Panc1 (cell line): ENCODE measurements at regions not wholly inside any gene's neighbourhood (a gene's known extent, or its start where the extent isn't known, plus 50 kb on each side); places are given as distances from the start of the nearest gene placed in this dataset.

ENCODE experiments used
- ATAC-seq: fragments of 200-7000 bp; cut with Tn5 transposase; 2 replicates; pipeline ENCODE4 v1.9.1; 2020; ENCODE audit warnings: mild to moderate bottlenecking, moderate library complexity
- BruUV-seq: library from RNA; stranded (reverse); fragments of 400-500 nt; replicated peaks from 2 replicates; lab custom pipeline; 2021; lab: Mats Ljungman, UMichigan
- CTCF ChIA-PET: fragments of 300-600 bp; sonication (Branson Sonifier 250); formaldehyde crosslinking; loops from one replicate; lab custom pipeline; 2022; ENCODE audit warnings: antibody characterized with exemption; lab: Charles Lee
- POLR2A ChIA-PET: fragments of 300-600 bp; sonication (Branson Sonifier 250); formaldehyde crosslinking; loops from one replicate; lab custom pipeline; 2022; ENCODE audit warnings: antibody characterized with exemption; lab: Charles Lee
- DNase-seq: peaks from one replicate; pipeline ENCODE4 v3.0.0-alpha.2; 2010; ENCODE audit warnings: low read depth, low spot score
- H3K27ac ChIP-seq: 2 replicates; pipeline ENCODE4 v1.5.1; 2011; ENCODE audit warnings: mild to moderate bottlenecking, low read length, inconsistent platforms
- H3K27me3 ChIP-seq: fragments of 200-500 bp; sonication (Bioruptor generic); 2 replicates; pipeline ENCODE4 v1.6.0; 2014; ENCODE audit warnings: low read length, inconsistent platforms; ENCODE audit not compliant: control insufficient read depth, insufficient read depth
- H3K36me3 ChIP-seq: fragments of 200-500 bp; sonication (Bioruptor generic); 2 replicates; pipeline ENCODE4 v1.5.1; 2014; ENCODE audit warnings: inconsistent platforms, mild to moderate bottlenecking, low read length, moderate library complexity; ENCODE audit not compliant: control insufficient read depth, insufficient read depth
- H3K4me1 ChIP-seq: 2 replicates; pipeline ENCODE4 v1.5.1; 2011; ENCODE audit warnings: inconsistent platforms, mild to moderate bottlenecking, low read length, moderate library complexity; ENCODE audit not compliant: control insufficient read depth, insufficient read depth
- H3K4me3 ChIP-seq, 2 experiments: 2 replicates each; pipeline ENCODE4 v1.5.1; 2011 to 2012; ENCODE audit warnings: low read depth in 2 of 2, low read length in 2 of 2, mild to moderate bottlenecking in 2 of 2, inconsistent platforms in 1 of 2, moderate library complexity in 1 of 2
- H3K9me3 ChIP-seq: fragments of 200-500 bp; sonication (Bioruptor generic); 2 replicates; pipeline ENCODE4 v1.5.1; 2014; ENCODE audit warnings: low read depth, mild to moderate bottlenecking, inconsistent platforms, low read length, moderate library complexity; ENCODE audit not compliant: control insufficient read depth, insufficient read depth
- CTCF ChIP-seq: fragments of 450-650 bp; IDR thresholded peaks from 2 replicates; pipeline ENCODE4 v1.5.1; 2017; ENCODE audit warnings: mild to moderate bottlenecking
- POLR2AphosphoS5 ChIP-seq: IDR thresholded peaks from 2 replicates; pipeline ENCODE4 v1.6.1; 2012; ENCODE audit warnings: mild to moderate bottlenecking, low read depth, low read length, moderate library complexity
- REST ChIP-seq, 2 experiments: IDR thresholded peaks; 2 replicates each; pipeline ENCODE4 v1.6.1; 2011 to 2012; ENCODE audit warnings: low read depth in 2 of 2, control low read depth in 1 of 2, low read length in 1 of 2, mild to moderate bottlenecking in 1 of 2, moderate library complexity in 1 of 2; ENCODE audit not compliant: insufficient read depth in 1 of 2
- SIN3A ChIP-seq: IDR thresholded peaks from 2 replicates; pipeline ENCODE4 v1.6.1; 2012; ENCODE audit warnings: low read depth, mild to moderate bottlenecking, low read length, moderate library complexity, borderline replicate concordance; ENCODE audit not compliant: insufficient read depth
- TCF7L2 ChIP-seq: IDR thresholded peaks from 2 replicates; pipeline ENCODE4 v1.6.1; 2011; ENCODE audit warnings: mild to moderate bottlenecking, low read depth, low read length, inconsistent platforms
- in situ Hi-C: cut with HindIII; loops from 2 replicates; pipeline ENCODE4 v1.10.0; 2016; ENCODE audit warnings: low sequenced_read_pairs, low pct_unique_long_range_greater_than_20kb
- intact Hi-C: fragments of 100-400 bp; cut with micrococcal nuclease; formaldehyde crosslinking; loops from one replicate; pipeline ENCODE4 v1.10.0; 2022; ENCODE audit not compliant: unreplicated experiment

DNA sequence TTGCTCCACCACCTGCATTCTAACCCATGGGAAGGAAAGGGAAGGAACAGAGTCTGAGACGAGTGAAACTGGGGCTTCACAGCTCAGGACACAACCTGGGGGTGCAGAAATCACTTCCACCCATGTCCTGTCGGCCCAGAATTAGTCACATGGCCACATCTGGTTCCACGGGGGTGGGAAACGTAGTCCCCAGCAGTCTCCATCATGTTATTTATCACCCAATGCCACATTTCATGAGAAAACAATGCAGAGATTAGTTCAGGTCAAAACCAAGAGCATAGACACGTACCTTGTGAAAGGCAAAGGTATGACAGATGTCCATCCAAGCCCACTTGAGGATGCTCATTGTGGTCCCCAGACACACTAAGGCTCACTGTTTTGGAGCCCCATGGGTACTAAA is 125.1 kb downstream of the MED10 start:
- POLR2A ChIA-PET = no interaction called here

GRCh38 chr5:6252581-6252980 is 125.8 kb downstream of the MED10 start:
- Histone ChIP-seq H3K4me1 (no peaks in the 10 kb centered on the region), H3K27ac (no peak overlapping the region), H3K4me3 (no peak overlapping the region), H3K9me3 (no peaks in the 10 kb centered on the region), H3K27me3 (peaks cover 5% of the 10 kb centered on the region), H3K36me3 (no peaks in the 10 kb centered on the region)
- intact Hi-C loops = no loop called here
- no peak for DNase-seq
- no peak for ATAC-seq
- BruUV-seq = no TSS peak
- CTCF ChIA-PET = no interaction called here
- in situ Hi-C loops = no loop called here
- TF ChIP-seq SIN3A (no peak), TCF7L2 (no peak), CTCF (no peak), POLR2AphosphoS5 (no peak), REST (IDR thresholded peaks at IDR 0.05; ENCODE audit: insufficient read depth in 1 of 2, low read depth in 2 of 2, low read length in 1 of 2) (no peak)
- POLR2A ChIA-PET = no interaction called here

More for the DNA sequence above, 125.1 kb downstream of the MED10 start:
- intact Hi-C loops (no loop called here), in situ Hi-C loops (no loop called here)
- Histone ChIP-seq H3K36me3 (no peaks in the 10 kb centered on the region), H3K27me3 (peaks cover 3% of the 10 kb centered on the region), H3K4me3 (no peak overlapping the region), H3K4me1 (no peaks in the 10 kb centered on the region), H3K9me3 (no peaks in the 10 kb centered on the region), H3K27ac (no peak overlapping the region)
- TF ChIP-seq TCF7L2 (no peak), REST (IDR thresholded peaks at IDR 0.05; ENCODE audit: insufficient read depth in 1 of 2, low read depth in 2 of 2, low read length in 1 of 2) (no peak), POLR2AphosphoS5 (no peak), CTCF (no peak), SIN3A (no peak)
- BruUV-seq = no TSS peak
- CTCF ChIA-PET = no interaction called here
- ATAC-seq (no peak), DNase-seq (no peak)
